ENCODE measurements at regions not wholly inside any gene's neighbourhood (a gene's known extent, or its start where the extent isn't known, plus 50 kb on each side); places are given as distances from the start of the nearest gene placed in this dataset.

- Histone ChIP-seq H3K4me3 (ENCODE audit: control insufficient read depth in 1 of 7, extremely low read depth in 1 of 7, insufficient read depth in 4 of 7, low read depth in 2 of 7, low read length in 6 of 7) (no peak overlapping the region), H3K27ac (ENCODE audit: insufficient read depth in 1 of 2, low read depth in 1 of 2, low read length in 2 of 2, poor library complexity in 1 of 2, severe bottlenecking in 2 of 2) (no peak overlapping the region), H3K4me1 (ENCODE audit: control extremely low read depth in 1 of 4, control insufficient read depth in 4 of 4, insufficient read depth in 4 of 4, low read length in 3 of 4) (peaks cover 0 to 30% (median 11%) of the 10 kb centered on the region in 4 experiments), H3K27me3 (replicated peaks in 2 of 5; ENCODE audit: control insufficient read depth in 4 of 5, insufficient read depth in 5 of 5, low read length in 4 of 5) (no peaks in the 10 kb centered on the region), H3K36me3 (ENCODE audit: control insufficient read depth in 4 of 4, insufficient read depth in 4 of 4, low read length in 3 of 4) (no peaks in the 10 kb centered on the region), H3K9me3 (ENCODE audit: control extremely low read depth in 1 of 5, control insufficient read depth in 4 of 5, insufficient read depth in 2 of 5, low read depth in 1 of 5, low read length in 4 of 5) (no peaks in the 10 kb centered on the region)
- POLR2A ChIA-PET = no interaction called here
- 97% methylated on average over 11 of the region's 13 CpGs for WGBS (ENCODE audit: insufficient coverage)
- peak in 2 of 3 donors; percentile 29 to 42 for DNase-seq
- CTCF ChIA-PET = interaction anchor here (0.8 kb wide), 1 partner anchor 40 kb away, joined by 3 read pairs; no protein-coding TSS in a partner anchor
These were observed 96.4 kb downstream of the FAS start for GRCh38 chr10:89086801-89087521.

GRCh38 chr10:89085153-89085552, 94.6 kb downstream of the FAS start:
- H3K4me3 ChIP-seq (ENCODE audit: control insufficient read depth in 1 of 7, extremely low read depth in 1 of 7, insufficient read depth in 4 of 7, low read depth in 2 of 7, low read length in 6 of 7) = no peak overlapping the region
- POLR2A ChIA-PET = no interaction called here
- peaks cover 0 to 17% (median 2%) of the 10 kb centered on the region in 4 experiments for H3K4me1 ChIP-seq (ENCODE audit: control extremely low read depth in 1 of 4, control insufficient read depth in 4 of 4, insufficient read depth in 4 of 4, low read length in 3 of 4)
- no peaks in the 10 kb centered on the region for H3K27me3 ChIP-seq (replicated peaks in 2 of 5; ENCODE audit: control insufficient read depth in 4 of 5, insufficient read depth in 5 of 5, low read length in 4 of 5)
- H3K36me3 ChIP-seq (ENCODE audit: control insufficient read depth in 4 of 4, insufficient read depth in 4 of 4, low read length in 3 of 4) = no peaks in the 10 kb centered on the region
- CTCF ChIA-PET = interaction anchor here (1.3 kb wide), 1 partner anchor 56 kb away, joined by 4 read pairs; no protein-coding TSS in a partner anchor
- WGBS (ENCODE audit: insufficient coverage) = 95% methylated on average over 2 of the region's 4 CpGs
- peak in 1 of 3 donors; percentile 8 for DNase-seq
- H3K9me3 ChIP-seq (ENCODE audit: control extremely low read depth in 1 of 5, control insufficient read depth in 4 of 5, insufficient read depth in 2 of 5, low read depth in 1 of 5, low read length in 4 of 5) = no peaks in the 10 kb centered on the region
- H3K27ac ChIP-seq (ENCODE audit: insufficient read depth in 1 of 2, low read depth in 1 of 2, low read length in 2 of 2, poor library complexity in 1 of 2, severe bottlenecking in 2 of 2) = no peak overlapping the region

DNA sequence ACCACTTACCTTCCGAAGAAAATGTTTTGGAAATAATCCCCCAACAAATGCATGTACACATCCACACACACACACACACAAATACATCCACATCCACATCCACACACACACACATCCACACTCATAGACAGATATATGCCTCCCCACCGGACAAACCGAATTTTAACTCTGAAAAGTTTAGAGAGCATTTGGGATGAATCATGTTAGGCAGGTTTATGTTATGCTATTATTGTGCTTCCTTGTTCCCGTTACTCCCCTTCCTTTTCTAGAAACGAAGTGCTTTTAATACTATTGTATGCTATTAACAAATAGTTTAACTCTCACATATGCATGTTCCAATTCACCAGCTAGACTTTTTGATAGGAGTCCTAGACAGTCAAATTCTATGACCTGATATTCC, 91.5 kb downstream of the FAS start:
- CTCF ChIA-PET = no interaction called here

GRCh38 chr10:89080660-89081059, 90.1 kb downstream of the FAS start:
- Histone ChIP-seq H3K4me3 (ENCODE audit: control insufficient read depth in 1 of 7, extremely low read depth in 1 of 7, insufficient read depth in 4 of 7, low read depth in 2 of 7, low read length in 6 of 7) (no peak overlapping the region), H3K27ac (ENCODE audit: insufficient read depth in 1 of 2, low read depth in 1 of 2, low read length in 2 of 2, poor library complexity in 1 of 2, severe bottlenecking in 2 of 2) (no peak overlapping the region), H3K9me3 (ENCODE audit: control extremely low read depth in 1 of 5, control insufficient read depth in 4 of 5, insufficient read depth in 2 of 5, low read depth in 1 of 5, low read length in 4 of 5) (no peaks in the 10 kb centered on the region), H3K36me3 (ENCODE audit: control insufficient read depth in 4 of 4, insufficient read depth in 4 of 4, low read length in 3 of 4) (no peaks in the 10 kb centered on the region), H3K4me1 (ENCODE audit: control extremely low read depth in 1 of 4, control insufficient read depth in 4 of 4, insufficient read depth in 4 of 4, low read length in 3 of 4) (peaks cover 0 to 23% (median 5%) of the 10 kb centered on the region in 4 experiments), H3K27me3 (replicated peaks in 2 of 5; ENCODE audit: control insufficient read depth in 4 of 5, insufficient read depth in 5 of 5, low read length in 4 of 5) (no peaks in the 10 kb centered on the region)
- no peak for DNase-seq
- WGBS (ENCODE audit: insufficient coverage) = 95% methylated on average over 2 of the region's 3 CpGs
- ChIA-PET POLR2A (no interaction called here), CTCF (no interaction called here)

More for the DNA sequence above, 91.5 kb downstream of the FAS start:
- no peaks in the 10 kb centered on the region for H3K27me3 ChIP-seq (replicated peaks in 2 of 5; ENCODE audit: control insufficient read depth in 4 of 5, insufficient read depth in 5 of 5, low read length in 4 of 5)
- no peaks in the 10 kb centered on the region for H3K36me3 ChIP-seq (ENCODE audit: control insufficient read depth in 4 of 4, insufficient read depth in 4 of 4, low read length in 3 of 4)
- H3K9me3 ChIP-seq (ENCODE audit: control extremely low read depth in 1 of 5, control insufficient read depth in 4 of 5, insufficient read depth in 2 of 5, low read depth in 1 of 5, low read length in 4 of 5) = no peaks in the 10 kb centered on the region
- no CpG with 5 or more reads among the region's 5 CpGs for WGBS (ENCODE audit: insufficient coverage)
- no peak overlapping the region for H3K4me3 ChIP-seq (ENCODE audit: control insufficient read depth in 1 of 7, extremely low read depth in 1 of 7, insufficient read depth in 4 of 7, low read depth in 2 of 7, low read length in 6 of 7)
- no peak overlapping the region for H3K27ac ChIP-seq (ENCODE audit: insufficient read depth in 1 of 2, low read depth in 1 of 2, low read length in 2 of 2, poor library complexity in 1 of 2, severe bottlenecking in 2 of 2)
- POLR2A ChIA-PET = no interaction called here
- H3K4me1 ChIP-seq (ENCODE audit: control extremely low read depth in 1 of 4, control insufficient read depth in 4 of 4, insufficient read depth in 4 of 4, low read length in 3 of 4) = peaks cover 0 to 31% (median 5%) of the 10 kb centered on the region in 4 experiments
- no peak for DNase-seq

DNA sequence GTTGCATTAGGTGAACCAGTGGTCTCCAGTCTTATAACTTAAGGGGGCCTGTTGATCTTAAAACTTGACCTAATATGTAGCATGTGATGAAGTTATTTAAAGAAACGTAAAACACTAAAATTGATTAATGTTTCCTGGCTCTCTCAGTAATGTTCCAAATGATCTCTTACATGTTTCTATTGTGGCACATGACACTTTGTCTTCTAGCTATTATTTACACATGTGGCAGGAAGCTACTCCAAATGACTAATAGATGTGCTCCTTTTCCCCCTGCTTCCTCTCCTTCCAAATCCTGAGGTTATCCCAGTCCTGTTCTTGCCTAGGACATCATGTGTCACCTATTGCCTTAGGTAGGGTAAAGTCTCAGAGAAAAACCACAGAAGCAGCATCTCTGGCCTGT, 89.4 kb downstream of the FAS start:
- peaks cover 0 to 23% (median 5%) of the 10 kb centered on the region in 4 experiments for H3K4me1 ChIP-seq (ENCODE audit: control extremely low read depth in 1 of 4, control insufficient read depth in 4 of 4, insufficient read depth in 4 of 4, low read length in 3 of 4)
- POLR2A ChIA-PET = no interaction called here
- no peaks in the 10 kb centered on the region for H3K9me3 ChIP-seq (ENCODE audit: control extremely low read depth in 1 of 5, control insufficient read depth in 4 of 5, insufficient read depth in 2 of 5, low read depth in 1 of 5, low read length in 4 of 5)
- no CpG with 5 or more reads among the region's 1 CpG for WGBS (ENCODE audit: insufficient coverage)
- H3K4me3 ChIP-seq (ENCODE audit: control insufficient read depth in 1 of 7, extremely low read depth in 1 of 7, insufficient read depth in 4 of 7, low read depth in 2 of 7, low read length in 6 of 7) = no peak overlapping the region
- CTCF ChIA-PET = no interaction called here
- no peak for DNase-seq
- H3K27me3 ChIP-seq (replicated peaks in 2 of 5; ENCODE audit: control insufficient read depth in 4 of 5, insufficient read depth in 5 of 5, low read length in 4 of 5) = no peaks in the 10 kb centered on the region
- no peaks in the 10 kb centered on the region for H3K36me3 ChIP-seq (ENCODE audit: control insufficient read depth in 4 of 4, insufficient read depth in 4 of 4, low read length in 3 of 4)
- H3K27ac ChIP-seq (ENCODE audit: insufficient read depth in 1 of 2, low read depth in 1 of 2, low read length in 2 of 2, poor library complexity in 1 of 2, severe bottlenecking in 2 of 2) = no peak overlapping the region

- WGBS (ENCODE audit: insufficient coverage) = 88% methylated on average over 1 of the region's 9 CpGs
- Histone ChIP-seq H3K4me3 (ENCODE audit: control insufficient read depth in 1 of 7, extremely low read depth in 1 of 7, insufficient read depth in 4 of 7, low read depth in 2 of 7, low read length in 6 of 7) (no peak overlapping the region), H3K4me1 (ENCODE audit: control extremely low read depth in 1 of 4, control insufficient read depth in 4 of 4, insufficient read depth in 4 of 4, low read length in 3 of 4) (peaks cover 0 to 24% (median 4%) of the 10 kb centered on the region in 4 experiments), H3K27ac (ENCODE audit: insufficient read depth in 1 of 2, low read depth in 1 of 2, low read length in 2 of 2, poor library complexity in 1 of 2, severe bottlenecking in 2 of 2) (no peak overlapping the region), H3K9me3 (ENCODE audit: control extremely low read depth in 1 of 5, control insufficient read depth in 4 of 5, insufficient read depth in 2 of 5, low read depth in 1 of 5, low read length in 4 of 5) (no peaks in the 10 kb centered on the region), H3K27me3 (replicated peaks in 2 of 5; ENCODE audit: control insufficient read depth in 4 of 5, insufficient read depth in 5 of 5, low read length in 4 of 5) (no peaks in the 10 kb centered on the region), H3K36me3 (ENCODE audit: control insufficient read depth in 4 of 4, insufficient read depth in 4 of 4, low read length in 3 of 4) (no peaks in the 10 kb centered on the region)
- CTCF ChIA-PET = no interaction called here
- peak in 1 of 3 donors; percentile 16 for DNase-seq
- POLR2A ChIA-PET = no interaction called here
These were observed 88.4 kb downstream of the FAS start for GRCh38 chr10:89078724-89079672.

GRCh38 chr10:89076120-89076519, 85.5 kb downstream of the FAS start:
- CTCF ChIA-PET = no interaction called here
- Histone ChIP-seq H3K4me3 (ENCODE audit: control insufficient read depth in 1 of 7, extremely low read depth in 1 of 7, insufficient read depth in 4 of 7, low read depth in 2 of 7, low read length in 6 of 7) (no peak overlapping the region), H3K27me3 (replicated peaks in 2 of 5; ENCODE audit: control insufficient read depth in 4 of 5, insufficient read depth in 5 of 5, low read length in 4 of 5) (no peaks in the 10 kb centered on the region), H3K27ac (ENCODE audit: insufficient read depth in 1 of 2, low read depth in 1 of 2, low read length in 2 of 2, poor library complexity in 1 of 2, severe bottlenecking in 2 of 2) (no peak overlapping the region), H3K36me3 (ENCODE audit: control insufficient read depth in 4 of 4, insufficient read depth in 4 of 4, low read length in 3 of 4) (no peaks in the 10 kb centered on the region), H3K9me3 (ENCODE audit: control extremely low read depth in 1 of 5, control insufficient read depth in 4 of 5, insufficient read depth in 2 of 5, low read depth in 1 of 5, low read length in 4 of 5) (no peaks in the 10 kb centered on the region), H3K4me1 (ENCODE audit: control extremely low read depth in 1 of 4, control insufficient read depth in 4 of 4, insufficient read depth in 4 of 4, low read length in 3 of 4) (peaks cover 0 to 24% (median 5%) of the 10 kb centered on the region in 4 experiments)
- no peak for DNase-seq
- 100% methylated on average over 2 of the region's 2 CpGs for WGBS (ENCODE audit: insufficient coverage)
- POLR2A ChIA-PET = no interaction called here

All from common myeloid progenitor, CD34-positive (primary cell).